T follicular helper cell (primary cell): ENCODE measurements at regions not wholly inside any gene's neighbourhood (a gene's known extent, or its start where the extent isn't known, plus 50 kb on each side); places are given as distances from the start of the nearest gene placed in this dataset.
"Not testable (repeated sequence)": the region's sequence is repeated elsewhere in the genome, so short reads cannot be mapped to it uniquely, and the experiment has no call there.

Experiments
- DNase-seq: peaks from one replicate; pipeline ENCODE4 v3.0.0-alpha.2; 2020; ENCODE audit warnings: low read depth

DNA sequence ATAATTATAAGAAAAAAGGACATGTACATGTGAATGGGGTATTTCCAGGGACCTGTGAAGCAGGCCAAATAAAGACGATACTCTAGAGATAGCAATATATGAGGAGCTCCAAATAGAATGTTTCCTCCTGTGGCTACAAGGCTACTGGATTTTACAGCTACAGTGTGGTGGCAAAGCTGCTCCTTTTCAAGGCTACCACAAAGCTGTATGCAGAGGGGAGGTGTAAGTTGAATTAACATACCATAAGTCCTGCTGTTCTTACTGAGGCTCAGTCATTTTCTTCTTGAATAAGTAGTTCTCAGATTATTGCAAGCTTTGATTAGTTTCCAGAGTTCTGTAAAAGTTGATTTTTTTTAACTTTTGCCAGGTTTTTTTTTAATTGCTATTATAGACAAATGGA is 1184.6 kb upstream of the EPHA6 start:
- DNase-seq: no peak

DNA sequence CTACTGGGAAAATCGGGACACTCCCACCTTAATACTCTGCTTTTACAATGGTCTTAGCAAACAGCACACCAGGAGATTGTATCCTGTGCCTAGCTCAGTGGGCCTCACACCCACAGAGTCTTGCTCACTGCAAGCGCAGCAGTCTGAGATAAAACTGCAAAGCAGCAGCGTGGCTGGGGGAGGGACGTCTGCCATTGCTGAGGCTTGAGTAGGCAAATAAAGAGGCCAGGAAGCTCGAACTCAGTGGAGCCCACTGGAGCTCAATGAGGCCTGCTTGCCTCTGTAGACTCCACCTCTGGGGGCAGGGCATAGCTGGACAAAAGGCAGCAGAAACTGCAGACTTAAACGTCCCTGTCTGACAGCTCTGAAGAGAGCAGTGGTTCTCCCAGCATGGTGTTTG is 1169.1 kb upstream of the EPHA6 start:
- no peak for DNase-seq

DNA sequence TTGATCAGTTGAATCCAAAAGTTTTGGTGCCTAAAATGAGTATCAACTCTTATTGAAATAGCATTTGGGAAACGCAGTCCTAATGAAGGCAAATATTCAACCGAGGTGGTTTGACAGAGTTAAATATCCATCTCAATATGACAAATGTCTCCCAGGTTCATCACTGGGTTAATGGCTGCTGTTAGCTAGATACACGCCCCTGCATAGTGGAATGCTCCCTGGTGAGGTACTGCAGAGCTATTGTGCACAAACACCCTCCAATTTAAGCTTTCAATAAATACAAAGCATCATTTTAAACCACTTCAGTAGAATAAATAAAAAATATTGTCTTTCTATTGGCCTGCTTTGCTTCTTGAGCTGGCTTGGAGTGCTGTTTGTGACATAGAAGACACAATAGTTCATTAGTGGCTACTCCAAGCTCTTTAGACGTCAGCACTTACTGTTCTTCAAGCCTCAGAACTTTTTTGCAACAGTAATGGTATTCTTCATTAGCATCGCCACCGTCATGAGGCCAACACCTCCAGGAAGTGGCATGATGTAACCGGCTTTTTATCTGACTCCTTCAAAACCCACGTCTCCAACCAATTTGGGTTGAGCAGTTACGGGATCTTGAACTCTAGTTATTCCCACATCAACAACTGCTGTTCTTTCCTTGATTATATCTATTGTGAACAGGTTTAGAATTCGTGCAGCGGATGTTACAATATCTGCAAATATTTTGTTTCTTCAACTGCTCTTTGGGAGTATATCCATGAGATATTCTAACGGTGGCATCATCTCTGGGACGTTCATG is 1159.6 kb upstream of the EPHA6 start:
- DNase-seq: no peak

DNA sequence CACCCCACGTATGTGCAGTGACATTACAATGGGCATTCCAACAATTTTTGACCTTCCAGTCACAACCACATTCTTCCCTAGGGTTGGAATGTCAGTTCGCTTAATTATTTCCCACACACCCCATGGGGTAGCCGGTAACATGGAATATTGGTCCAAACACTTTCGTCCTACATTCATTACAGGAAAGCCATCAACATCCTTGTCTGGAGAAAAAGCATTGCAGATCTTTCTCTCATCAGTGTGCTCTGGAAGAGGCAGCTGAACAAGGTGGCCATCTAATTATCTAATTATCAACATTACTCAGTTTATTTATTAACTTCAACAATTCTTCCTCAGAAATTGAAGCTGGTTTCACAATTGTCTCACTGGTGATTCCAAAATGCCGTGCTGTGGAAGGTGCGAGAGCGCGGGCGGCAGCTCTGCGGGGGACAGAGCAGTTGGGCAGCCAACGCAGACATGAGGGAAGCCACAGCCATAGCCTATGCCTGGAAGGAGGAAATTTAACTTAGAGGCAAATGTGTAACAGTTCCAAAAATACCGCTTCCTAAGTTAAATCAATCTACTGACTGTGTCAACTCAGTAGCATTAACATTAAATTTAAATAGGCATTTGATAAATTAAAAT is 1158.9 kb upstream of the EPHA6 start:
- DNase-seq: no peak

DNA sequence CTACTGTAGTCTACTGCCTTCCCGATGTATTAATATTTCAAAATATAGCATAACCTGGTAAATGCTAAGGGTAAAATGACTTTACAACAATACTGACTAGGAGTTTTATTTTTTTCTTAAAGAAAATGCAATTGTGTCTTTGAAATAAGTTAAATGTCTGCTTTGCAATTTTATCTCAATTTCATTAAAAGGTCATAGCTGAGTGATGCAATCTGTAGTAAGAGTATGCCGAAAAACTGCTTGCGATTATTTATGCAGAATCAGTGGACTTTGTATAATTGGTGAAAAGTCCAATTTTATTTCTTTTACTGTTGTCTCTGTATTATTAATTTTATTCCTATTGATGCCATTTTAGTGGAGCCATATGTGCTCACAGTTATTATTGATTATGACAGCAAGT is 1143.6 kb upstream of the EPHA6 start:
- no peak for DNase-seq

DNA sequence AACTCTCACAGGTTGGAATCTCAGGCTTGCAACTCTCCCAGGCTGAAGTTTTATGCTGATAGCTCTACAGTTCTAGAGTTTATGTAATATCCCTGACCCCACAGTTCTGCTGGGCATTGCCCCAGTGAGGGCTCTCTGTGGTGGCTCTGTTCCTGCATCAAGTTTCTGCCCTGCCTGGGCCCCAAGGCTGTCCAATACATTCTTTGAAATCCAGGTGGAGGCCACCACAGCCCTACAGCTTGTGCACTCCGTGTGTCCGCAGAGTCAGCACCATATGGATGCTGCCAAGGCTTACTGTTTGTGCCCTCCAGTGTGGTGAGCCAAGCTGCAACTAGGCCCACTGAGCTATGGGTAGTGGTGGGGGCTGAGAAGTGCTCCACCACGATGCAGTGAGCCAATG is 1141.2 kb upstream of the EPHA6 start:
- no peak for DNase-seq

DNA sequence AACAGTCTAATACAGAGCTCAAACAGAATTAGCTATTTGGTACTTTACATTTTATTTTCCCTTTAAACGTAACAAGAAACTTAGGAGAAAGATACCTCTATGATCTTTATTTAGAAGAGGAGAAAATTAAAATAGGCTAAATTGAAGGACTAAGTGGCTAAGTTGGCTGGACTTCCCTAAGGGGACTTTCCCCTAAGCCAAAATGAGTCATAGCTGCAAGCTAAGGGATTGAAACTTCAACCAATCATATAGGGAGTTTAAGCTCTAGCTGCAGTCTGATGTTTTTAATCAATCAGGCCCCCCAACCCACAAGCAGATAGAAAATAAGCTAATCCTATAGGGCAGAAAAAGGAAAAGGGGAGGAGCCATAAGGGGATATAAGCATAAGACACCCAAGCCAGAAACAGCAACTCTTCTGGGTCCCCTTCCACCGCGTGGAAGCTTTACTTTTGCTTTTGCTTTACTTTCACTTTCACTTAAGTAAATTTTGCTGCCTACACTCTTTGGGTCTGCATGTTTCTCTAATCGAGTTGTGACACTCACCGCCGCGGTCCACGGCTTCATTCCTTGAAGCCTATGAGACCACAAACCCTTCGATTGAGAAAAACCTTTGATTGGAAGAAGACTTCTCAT is 1108.5 kb upstream of the EPHA6 start:
- no peak for DNase-seq

DNA sequence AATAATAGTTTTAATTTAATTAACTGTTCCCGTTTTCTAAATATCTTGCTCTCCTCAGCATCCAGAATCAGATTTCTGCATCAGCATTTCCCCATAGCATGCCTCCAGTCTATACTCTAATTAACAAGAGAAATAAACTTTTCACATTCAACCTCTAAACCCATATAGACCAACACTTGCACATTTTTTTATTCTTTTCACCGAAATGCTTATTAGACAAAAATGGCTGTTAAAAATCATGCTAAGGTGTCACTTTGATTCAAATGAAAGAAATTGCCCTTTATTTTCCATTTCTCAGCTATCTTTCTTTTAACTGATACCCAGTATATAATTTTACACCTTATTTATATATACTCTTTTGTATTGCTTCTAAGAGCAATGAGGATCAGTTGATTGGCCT is 1107.1 kb upstream of the EPHA6 start:
- DNase-seq: no peak

DNA sequence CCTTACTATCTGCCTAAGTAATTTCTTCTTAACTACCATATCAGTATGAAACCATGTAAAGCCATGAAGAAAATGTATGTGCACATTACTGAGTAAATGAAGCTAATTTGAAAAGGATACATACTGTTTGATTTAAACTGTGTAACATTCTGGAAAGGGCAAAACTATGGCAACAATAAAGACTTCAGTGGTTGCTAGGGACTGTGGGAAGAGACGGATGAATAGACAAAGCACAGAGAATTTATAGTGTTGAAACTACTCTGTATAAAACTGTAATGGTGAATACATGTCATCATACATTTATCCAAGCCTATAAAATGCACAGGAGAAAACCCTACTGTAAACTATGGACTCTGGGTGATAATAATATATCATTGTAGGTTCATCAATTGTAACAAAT is 1103.7 kb upstream of the EPHA6 start:
- no peak for DNase-seq

DNA sequence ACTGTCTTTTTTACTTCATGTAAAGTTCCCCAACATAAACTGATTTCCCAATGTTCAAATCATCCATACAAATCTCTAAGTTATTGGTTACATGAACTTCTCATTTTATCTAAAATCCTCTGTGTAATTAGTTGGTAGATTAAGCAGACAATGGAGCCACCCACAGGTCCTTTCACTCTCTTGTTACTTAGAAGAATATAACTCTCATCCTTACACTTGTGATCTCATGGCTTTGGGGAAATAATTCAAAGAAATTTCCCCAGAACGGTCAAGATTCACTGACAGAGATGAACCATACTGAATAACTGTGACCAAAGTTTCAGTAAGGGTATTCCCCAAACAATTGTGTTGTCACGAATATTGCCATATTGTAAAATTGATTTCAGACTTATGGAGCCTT is 1102.6 kb upstream of the EPHA6 start:
- no peak for DNase-seq

DNA sequence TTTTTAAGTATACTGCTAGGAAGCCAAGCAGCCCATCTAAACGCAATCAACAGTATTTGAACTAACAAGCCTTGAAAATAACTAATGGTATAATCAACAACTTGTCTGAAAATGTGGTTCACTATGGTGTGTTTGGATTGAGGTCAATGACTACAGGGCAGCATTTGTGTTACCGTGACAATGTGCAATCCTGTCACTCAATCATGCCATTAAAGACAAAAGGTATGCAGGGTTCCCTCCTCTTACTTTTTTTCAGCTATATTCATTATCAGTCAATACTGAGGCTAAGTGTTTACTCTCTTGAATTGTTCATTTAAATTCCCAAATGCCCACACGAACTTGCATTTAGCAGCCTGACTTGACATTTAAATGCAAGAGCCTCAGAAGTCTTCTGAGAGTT is 1099.3 kb upstream of the EPHA6 start:
- DNase-seq: no peak

DNA sequence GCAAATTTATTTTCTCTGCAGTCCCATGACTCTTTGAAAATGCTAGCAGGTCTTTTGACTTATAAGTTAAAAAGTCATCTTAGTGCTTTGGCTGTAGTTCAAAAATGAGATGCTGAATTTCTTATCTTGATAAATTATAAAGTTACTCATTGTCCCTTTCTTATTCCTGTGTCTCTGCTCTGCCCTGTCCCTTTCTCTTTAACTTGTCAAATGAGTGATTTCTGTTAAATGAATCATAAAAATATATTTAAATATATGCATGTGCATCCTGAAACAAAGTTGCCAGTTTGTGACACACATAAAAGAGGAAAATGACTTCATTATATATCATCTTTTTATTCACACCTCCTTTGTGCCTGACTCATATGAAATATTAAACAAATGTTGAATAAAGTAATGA is 1097.3 kb upstream of the EPHA6 start:
- no peak for DNase-seq

DNA sequence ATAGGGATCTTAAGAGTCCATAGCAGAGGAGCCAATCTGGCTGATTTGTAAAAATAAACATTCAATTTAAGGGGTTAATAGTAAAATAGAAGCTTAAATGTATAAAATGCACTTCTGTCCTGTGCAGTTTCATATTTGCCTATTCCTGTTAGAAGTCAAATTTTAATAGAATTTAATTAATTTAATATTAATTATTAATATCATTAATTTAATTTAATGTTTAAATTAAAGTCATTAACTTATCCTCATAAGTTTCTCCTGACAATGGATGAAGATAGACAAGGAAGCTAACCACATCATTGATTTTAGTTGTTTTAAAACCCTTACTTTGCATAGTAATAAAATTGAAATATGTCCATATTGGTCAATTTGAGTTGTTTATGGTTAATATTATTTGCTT is 1096.2 kb upstream of the EPHA6 start:
- no peak for DNase-seq

DNA sequence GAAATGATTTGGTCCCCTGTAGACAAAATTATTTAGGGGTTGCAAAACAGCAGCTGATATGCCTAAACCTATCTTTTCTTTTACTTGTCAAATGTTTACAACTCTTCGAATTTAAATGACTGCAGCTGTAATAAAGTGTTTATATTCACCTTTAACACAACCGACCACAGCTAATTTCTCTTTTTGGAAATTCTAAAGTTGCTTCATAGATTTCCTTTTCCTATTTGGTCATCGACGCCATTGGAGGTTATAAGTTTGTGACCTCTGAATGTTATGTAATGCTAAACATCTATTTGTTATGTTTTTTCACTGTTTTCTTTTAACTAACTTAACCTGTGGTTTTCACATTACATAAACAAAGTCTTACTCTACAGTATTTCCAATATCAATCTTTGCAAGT is 1094.9 kb upstream of the EPHA6 start:
- no peak for DNase-seq

DNA sequence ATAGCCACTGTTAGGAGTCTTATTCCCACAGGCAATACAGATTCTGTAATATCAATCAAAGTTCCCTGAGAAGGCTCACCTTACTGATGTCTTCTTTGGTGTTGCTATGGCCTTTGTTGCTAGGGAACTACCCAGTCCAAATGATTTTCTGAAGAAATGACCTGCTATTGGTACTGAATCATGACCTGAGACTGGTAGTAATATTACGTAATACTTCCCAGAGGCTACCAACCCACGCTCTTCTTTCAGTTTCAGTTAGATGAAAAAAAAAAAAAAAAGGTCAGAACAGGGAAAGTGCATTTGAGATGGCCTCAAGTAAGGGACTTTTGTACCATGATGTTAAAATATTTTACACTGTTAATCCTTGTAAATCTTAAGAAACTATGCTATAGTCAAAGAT is 1092.5 kb upstream of the EPHA6 start:
- no peak for DNase-seq

DNA sequence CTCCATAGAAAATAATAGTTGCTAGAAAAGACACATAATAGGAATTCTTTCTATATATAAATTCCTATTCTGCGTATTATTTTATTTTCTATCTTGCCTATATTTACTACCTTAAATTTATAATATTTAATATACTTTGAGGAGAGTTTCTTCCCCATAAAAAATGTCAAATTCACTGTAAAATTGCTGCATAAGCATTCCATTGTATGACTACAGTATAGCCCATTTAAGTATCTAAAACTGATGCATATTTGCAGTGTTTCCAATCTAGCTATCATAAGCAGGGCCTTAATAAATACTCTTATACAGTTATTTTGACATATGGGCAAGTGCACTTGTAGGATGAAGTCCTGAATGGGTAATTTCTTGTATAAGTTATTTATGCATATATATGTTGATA is 1088.6 kb upstream of the EPHA6 start:
- DNase-seq: no peak

DNA sequence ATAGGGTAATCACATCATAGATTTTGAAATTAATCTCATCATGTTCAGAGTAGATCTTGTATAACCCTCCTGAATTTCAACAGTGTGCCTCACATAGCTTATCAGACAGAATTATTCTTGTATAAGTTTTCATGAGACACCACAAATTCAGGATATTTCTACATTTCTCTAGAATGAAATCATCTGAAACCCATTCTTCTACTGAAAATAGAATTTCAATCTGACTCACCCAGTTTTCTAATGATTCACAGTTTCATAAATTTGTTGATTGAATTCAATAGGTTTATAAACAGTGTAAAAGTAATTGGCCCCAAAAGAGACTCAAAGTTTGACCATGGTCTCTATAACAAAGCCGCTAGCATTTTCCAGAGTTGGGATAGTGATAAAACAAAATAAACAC is 1082.6 kb upstream of the EPHA6 start:
- no peak for DNase-seq

DNA sequence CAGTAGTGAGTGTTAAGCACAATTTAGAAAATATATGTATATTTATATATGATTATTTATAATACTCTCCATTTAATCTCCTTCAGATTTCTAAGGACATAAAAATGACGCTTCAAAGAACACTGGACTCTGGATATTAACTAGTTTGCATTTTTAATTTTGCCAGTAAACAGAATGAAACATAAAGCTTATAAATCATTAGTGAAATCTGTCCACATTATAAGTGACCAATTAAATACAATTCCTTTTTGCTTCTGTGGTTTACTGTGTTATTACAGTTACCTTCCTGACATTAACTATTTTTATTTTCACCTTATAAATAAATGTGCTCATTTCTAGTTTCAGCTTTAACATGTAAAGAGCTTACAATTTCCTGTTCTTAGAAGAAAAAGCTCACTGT is 1081.1 kb upstream of the EPHA6 start:
- DNase-seq: no peak

DNA sequence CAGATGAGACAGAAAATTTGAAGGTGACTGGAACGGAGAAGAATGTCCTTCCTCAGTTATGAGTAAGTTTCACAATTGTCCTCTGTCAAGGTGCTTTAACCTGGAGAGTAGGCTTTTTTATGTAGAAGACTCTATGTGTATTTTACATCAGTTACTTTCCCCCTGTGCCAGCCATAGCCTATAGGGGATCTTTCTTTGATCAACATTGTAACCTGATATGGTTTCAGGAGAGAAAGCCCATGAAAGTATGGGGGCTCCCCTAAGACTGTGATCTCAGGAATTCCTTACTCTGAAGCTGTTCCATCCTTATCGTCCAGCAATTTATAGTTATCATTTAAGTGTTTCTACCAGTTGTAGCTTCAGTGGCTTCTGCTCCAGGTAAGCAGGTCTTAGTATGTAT is 1076.3 kb upstream of the EPHA6 start:
- no peak for DNase-seq

DNA sequence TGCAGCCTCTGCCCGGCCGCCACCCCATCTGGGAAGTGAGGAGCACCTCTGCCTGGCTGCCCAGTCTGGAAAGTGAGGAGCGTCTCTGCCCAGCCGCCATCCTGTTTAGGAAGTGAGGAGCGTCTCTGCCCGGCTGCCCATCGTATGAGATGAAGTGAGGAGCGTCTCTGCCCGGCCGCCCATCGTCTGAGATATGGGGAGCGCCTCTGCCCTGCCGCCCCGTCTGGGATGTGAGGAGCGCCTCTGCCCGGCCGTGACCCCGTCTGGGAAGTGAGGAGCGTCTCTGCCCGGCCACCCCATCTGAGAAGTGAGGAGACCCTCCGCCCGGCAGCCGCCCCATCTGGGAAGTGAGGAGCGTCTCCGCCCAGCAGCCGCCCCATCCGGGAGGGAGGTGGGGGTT is 1069.5 kb upstream of the EPHA6 start:
- DNase-seq: not testable (repeated sequence)

DNA sequence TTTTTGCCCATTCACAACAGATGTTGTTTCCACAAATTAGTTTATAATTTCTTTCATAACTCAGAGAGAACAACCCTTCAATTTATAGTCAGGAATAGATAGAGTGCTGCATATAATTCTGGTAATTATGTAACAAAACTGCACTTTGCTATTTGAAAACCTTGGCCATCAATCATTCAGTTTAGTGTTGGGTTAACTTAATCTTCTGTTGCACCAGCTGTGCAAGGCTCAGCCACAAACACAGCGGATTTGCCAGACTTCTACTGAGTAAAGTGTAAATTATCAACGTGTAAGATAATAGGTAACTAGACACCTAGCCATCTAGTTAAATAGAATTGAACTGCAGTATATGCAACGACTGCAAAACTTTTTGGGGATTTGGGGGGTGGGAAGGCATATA is 1064.3 kb upstream of the EPHA6 start:
- no peak for DNase-seq

DNA sequence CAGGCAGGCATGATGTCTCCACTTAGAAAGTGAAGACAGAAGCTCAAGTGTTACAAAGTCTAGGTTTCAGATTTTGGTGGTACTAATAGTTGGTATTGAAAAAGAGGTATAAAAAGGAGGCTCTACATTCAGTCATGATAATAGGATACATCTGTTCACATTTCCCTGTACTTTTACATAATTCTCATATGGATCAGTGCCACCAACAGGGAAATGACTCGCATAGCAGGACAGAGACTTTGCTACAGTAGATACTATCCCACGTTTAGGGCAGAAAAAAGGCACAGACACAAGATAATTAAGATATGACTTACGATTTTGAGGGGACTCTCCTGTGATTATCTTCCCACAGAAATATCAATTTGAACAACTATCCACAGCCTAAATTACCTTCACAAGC is 1062.9 kb upstream of the EPHA6 start:
- no peak for DNase-seq

DNA sequence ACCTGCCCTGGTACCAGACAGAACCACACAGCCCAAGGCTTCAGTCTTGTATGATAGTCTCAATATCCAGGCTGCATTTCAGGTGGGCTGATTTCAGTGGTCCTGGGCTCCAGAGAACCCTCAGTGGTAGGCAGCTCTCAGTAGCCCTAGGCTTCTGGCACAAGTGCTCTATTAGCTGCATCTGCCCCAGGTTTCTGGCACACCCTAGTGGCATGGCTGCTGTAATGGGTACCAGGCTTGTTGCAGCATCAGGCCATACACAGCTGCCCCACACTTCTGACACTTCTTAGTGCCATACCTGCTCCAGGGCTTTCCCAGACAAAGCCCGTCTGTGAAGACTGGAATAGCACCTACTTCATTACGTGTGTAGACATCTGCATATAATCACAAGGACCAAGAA is 1062.2 kb upstream of the EPHA6 start:
- no peak for DNase-seq

DNA sequence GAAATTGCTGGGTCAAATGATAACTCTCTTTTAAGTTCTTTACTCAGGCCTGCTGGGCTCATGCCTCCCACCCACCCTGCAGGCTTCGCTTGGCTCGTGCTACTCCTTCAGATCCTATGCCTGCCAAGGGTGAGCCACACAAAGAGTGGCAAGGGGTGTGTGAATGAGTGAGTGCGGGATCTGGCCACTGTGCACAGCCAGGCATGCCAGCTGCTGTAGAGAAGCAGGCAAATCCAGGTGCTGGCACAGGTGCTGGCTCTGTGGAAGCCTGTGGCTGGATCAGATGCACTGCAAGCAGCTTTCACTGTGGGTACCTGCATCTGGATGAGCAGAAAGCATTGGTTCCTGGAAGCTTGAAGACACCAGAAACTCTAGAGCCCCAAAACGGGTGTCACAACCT is 1055.7 kb upstream of the EPHA6 start:
- no peak for DNase-seq
